H1 (cell line): ENCODE measurements at regions not wholly inside any gene's neighbourhood (a gene's known extent, or its start where the extent isn't known, plus 50 kb on each side); places are given as distances from the start of the nearest gene placed in this dataset.

Experiments
- EZH2 ChIP-seq: fragments of 200-600 bp; sonication (generic); IDR thresholded peaks from 2 replicates; pipeline ENCODE4 v1.7.1; 2012; ENCODE audit warnings: low read depth, mild to moderate bottlenecking, moderate library complexity, low read length, inconsistent platforms; ENCODE audit not compliant: severe bottlenecking
- SP1 ChIP-seq: IDR thresholded peaks from 2 replicates; pipeline ENCODE4 v1.6.1; 2011; ENCODE audit warnings: low read depth, low read length
- TF ChIP-seq, protein P1 (sequence below), 3 experiments: IDR thresholded peaks; 1 replicate in 2 of 3; 2 replicates in 1 of 3; pipeline versions ENCODE4 v1.5.1 to v1.6.1; 2011; ENCODE audit warnings: low read length in 3 of 3, mild to moderate bottlenecking in 3 of 3, inconsistent platforms in 2 of 3, low read depth in 1 of 3, moderate library complexity in 1 of 3; ENCODE audit not compliant: insufficient read depth in 1 of 3; ENCODE audit errors: control extremely low read depth in 1 of 3

DNA sequence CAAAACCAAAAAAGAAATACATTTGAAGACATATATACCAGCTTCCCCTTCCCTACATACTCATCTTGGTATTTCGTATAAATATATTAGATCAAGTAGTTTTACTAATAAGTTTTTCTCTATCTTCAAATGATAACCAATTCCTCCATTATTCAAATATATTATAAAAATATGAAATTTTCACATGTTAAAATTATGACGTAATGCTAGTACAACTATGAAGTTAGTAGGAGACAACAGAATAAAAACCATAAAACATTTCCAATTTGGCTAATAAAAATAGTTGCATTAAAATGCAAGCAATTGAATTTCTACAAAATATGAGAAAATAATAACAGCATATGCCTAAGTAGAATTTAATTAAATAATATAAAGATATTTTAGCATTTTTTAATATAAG, 501.8 kb upstream of the SLITRK5 start:
- TF ChIP-seq EZH2, result no peak
- TF ChIP-seq, protein P1, sequence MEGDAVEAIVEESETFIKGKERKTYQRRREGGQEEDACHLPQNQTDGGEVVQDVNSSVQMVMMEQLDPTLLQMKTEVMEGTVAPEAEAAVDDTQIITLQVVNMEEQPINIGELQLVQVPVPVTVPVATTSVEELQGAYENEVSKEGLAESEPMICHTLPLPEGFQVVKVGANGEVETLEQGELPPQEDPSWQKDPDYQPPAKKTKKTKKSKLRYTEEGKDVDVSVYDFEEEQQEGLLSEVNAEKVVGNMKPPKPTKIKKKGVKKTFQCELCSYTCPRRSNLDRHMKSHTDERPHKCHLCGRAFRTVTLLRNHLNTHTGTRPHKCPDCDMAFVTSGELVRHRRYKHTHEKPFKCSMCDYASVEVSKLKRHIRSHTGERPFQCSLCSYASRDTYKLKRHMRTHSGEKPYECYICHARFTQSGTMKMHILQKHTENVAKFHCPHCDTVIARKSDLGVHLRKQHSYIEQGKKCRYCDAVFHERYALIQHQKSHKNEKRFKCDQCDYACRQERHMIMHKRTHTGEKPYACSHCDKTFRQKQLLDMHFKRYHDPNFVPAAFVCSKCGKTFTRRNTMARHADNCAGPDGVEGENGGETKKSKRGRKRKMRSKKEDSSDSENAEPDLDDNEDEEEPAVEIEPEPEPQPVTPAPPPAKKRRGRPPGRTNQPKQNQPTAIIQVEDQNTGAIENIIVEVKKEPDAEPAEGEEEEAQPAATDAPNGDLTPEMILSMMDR (IDR thresholded peaks at IDR 0.05; ENCODE audit: control extremely low read depth in 1 of 3, insufficient read depth in 1 of 3, low read depth in 1 of 3, low read length in 3 of 3), result no peak
- TF ChIP-seq SP1, result no peak
